D721Med (cell line): ENCODE measurements at regions not wholly inside any gene's neighbourhood (a gene's known extent, or its start where the extent isn't known, plus 50 kb on each side); places are given as distances from the start of the nearest gene placed in this dataset.

Experiments
- DNase-seq: peaks from one replicate; pipeline ENCODE4 v3.0.0; 2011; ENCODE audit warnings: low spot score; ENCODE audit not compliant: insufficient read length
- FAIRE-seq: peaks from 2 replicates; lab custom pipeline; 2011; peaks lifted over from hg19 to GRCh38; lab: Jason Lieb, UNC
- TF ChIP-seq, protein P1 (sequence below): IDR thresholded peaks from 2 replicates; pipeline ENCODE4 v1.5.1; 2012; ENCODE audit warnings: mild to moderate bottlenecking, control low read depth; ENCODE audit not compliant: insufficient read depth; ENCODE audit errors: missing control alignments

DNA sequence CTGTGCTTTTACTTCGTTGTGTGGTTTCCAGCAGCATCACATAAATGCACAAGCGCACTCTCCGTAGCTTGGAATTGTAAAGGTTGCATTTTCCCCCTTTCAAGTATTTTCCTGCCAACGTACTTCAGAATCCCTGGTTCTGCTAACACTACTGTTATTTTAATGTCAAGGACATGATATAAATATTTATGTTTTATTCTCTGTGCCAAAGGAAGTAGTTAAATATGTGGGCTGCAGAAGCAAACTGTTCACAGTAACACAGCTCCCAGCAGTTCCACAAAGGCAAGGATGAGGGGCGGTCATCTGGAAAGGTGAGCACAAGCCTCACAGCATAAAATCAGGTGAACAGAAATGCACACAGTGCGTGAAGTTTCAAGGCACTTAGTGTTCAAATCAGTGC lies 85.3 kb upstream of the PDE10A start:
- DNase-seq (no peak), FAIRE-seq (no peak)
- TF ChIP-seq, protein P1, sequence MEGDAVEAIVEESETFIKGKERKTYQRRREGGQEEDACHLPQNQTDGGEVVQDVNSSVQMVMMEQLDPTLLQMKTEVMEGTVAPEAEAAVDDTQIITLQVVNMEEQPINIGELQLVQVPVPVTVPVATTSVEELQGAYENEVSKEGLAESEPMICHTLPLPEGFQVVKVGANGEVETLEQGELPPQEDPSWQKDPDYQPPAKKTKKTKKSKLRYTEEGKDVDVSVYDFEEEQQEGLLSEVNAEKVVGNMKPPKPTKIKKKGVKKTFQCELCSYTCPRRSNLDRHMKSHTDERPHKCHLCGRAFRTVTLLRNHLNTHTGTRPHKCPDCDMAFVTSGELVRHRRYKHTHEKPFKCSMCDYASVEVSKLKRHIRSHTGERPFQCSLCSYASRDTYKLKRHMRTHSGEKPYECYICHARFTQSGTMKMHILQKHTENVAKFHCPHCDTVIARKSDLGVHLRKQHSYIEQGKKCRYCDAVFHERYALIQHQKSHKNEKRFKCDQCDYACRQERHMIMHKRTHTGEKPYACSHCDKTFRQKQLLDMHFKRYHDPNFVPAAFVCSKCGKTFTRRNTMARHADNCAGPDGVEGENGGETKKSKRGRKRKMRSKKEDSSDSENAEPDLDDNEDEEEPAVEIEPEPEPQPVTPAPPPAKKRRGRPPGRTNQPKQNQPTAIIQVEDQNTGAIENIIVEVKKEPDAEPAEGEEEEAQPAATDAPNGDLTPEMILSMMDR = no peak

DNA sequence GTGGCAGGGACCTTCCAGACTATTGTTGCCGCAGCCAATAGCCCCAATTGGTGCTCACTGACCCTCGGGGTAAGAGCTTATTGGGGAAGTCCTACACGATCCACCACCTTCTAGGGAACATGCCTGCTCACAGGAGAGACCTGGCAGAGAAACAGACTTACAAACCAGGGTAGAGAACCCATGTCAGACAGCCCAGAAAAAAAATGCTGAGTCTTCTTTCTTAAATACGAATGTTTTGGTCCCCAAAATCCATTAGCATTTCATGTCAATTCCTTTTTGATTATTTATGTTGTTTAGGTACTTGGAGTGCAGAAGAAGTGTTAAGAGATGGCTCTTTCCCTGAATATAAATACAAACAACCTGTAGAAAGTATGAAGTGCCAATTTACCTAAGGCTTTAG lies 84.9 kb upstream of the PDE10A start:
- DNase-seq (no peak), FAIRE-seq (no peak)
- TF ChIP-seq, protein P1 = no peak

DNA sequence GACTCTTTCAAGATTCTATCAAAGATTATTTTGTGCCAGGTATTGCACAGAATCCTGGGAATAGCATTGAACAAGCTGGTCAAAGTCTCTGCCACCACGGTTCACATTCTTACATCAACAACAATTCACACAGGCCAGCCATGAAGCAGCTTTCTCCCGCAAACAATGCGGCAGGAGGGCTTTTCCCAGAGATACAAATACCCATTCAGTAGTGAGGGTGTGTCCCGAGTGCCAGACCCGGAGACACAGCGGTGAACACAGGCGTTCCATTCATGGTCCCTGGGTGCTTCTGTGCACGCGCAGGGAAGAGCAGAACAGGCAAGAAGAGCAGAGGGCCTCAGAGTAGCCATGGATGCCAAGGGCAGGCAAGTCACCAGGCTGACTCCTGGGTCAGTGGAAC lies 83.3 kb upstream of the PDE10A start:
- DNase-seq = no peak
- TF ChIP-seq, protein P1 = no peak
- no peak for FAIRE-seq

DNA sequence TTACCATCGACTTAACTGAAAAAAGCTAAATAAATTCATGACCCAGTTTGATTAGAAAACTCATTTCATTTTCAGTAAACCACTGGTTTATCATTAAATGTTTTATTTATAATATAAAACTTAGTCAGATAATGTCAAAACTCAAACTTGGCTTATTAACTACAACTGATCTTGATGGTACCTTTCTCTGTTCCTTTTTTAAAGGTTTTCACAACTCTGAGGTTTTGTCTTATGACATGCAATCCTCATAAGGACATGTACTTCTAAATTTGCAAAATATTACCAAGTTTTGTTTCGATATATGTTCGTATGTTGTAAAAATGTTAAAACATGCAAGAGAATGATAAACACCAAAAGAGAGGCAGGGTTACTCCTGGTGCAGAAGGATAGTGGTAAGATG lies 82.5 kb upstream of the PDE10A start:
- TF ChIP-seq, protein P1 = no peak
- no peak for FAIRE-seq

DNA sequence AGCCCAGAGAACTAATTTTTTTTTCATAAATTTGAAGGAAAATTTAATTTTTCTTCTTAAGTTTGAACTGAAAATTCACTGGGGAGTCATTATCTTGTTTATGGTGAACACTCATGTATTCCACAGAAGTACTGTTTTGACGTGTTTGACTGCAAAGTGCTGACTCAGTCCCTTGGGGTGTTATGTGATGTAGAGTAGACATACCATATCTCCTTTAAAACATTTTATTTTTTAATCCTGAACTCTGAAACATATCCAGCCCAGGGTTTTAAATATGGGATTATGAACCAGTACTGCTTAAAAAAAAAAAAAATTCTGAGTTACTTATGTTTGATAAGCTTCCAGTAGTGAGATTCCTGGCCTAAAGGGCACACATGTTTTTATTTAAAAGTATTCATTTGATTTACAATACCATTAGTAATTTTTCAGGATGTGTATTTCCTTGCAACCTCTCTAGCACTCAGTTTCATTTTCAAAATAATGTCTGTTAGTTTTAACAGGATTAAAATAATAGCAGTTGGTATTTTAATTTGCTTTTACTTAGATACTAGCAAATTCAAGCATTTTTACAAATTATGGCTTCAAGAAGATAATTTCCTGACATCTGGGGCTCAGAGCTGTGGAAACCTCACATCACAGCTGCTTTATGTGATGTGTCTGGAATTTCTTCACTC lies 81.7 kb upstream of the PDE10A start:
- FAIRE-seq = no peak
- DNase-seq = no peak
- TF ChIP-seq, protein P1 = no peak

More for the DNA sequence above, 82.5 kb upstream of the PDE10A start:
- no peak for DNase-seq

DNA sequence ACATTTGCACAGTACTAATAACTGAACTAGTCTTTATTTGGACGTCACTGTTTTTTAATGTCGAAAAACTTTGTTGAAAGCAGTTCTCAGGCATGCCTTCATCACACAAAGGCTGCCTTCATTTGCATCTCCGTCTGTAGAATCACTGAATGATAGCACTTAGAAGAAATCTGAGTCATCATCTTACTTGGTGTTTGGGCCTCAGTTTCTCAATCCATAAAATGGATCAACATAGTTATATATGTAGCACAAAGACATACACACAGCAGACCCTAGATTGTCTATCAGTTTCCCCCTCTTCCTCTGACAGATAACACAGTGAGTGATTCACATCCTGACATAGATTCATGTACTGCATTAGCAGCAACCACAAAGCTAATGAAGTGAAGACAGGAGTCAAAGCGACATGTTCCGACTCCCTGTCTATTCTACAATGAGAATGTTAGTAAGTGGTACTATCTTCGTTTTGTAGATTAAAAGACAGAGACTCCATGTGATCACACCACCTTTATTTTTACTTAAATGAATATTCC lies 80.4 kb upstream of the PDE10A start:
- FAIRE-seq = no peak

More for the DNA sequence above, 80.4 kb upstream of the PDE10A start:
- TF ChIP-seq, protein P1 = no peak
- DNase-seq = no peak
